ENCODE measurements at regions not wholly inside any gene's neighbourhood (a gene's known extent, or its start where the extent isn't known, plus 50 kb on each side); places are given as distances from the start of the nearest gene placed in this dataset.

GRCh38 chr16:55263271-55264250 lies 60.4 kb upstream of the IRX6 start:
- TF ChIP-seq CTCF (IDR thresholded peaks at IDR 0.05): no peak
- TF ChIP-seq POLR2AphosphoS5 (IDR thresholded peaks at IDR 0.05; ENCODE audit: low read depth, low read length): no peak
- TF ChIP-seq, protein P1, sequence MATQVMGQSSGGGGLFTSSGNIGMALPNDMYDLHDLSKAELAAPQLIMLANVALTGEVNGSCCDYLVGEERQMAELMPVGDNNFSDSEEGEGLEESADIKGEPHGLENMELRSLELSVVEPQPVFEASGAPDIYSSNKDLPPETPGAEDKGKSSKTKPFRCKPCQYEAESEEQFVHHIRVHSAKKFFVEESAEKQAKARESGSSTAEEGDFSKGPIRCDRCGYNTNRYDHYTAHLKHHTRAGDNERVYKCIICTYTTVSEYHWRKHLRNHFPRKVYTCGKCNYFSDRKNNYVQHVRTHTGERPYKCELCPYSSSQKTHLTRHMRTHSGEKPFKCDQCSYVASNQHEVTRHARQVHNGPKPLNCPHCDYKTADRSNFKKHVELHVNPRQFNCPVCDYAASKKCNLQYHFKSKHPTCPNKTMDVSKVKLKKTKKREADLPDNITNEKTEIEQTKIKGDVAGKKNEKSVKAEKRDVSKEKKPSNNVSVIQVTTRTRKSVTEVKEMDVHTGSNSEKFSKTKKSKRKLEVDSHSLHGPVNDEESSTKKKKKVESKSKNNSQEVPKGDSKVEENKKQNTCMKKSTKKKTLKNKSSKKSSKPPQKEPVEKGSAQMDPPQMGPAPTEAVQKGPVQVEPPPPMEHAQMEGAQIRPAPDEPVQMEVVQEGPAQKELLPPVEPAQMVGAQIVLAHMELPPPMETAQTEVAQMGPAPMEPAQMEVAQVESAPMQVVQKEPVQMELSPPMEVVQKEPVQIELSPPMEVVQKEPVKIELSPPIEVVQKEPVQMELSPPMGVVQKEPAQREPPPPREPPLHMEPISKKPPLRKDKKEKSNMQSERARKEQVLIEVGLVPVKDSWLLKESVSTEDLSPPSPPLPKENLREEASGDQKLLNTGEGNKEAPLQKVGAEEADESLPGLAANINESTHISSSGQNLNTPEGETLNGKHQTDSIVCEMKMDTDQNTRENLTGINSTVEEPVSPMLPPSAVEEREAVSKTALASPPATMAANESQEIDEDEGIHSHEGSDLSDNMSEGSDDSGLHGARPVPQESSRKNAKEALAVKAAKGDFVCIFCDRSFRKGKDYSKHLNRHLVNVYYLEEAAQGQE (IDR thresholded peaks at IDR 0.05; ENCODE audit: insufficient read depth in 1 of 2, low read depth in 2 of 2, low read length in 1 of 2): no peak
- no peak for TF ChIP-seq TCF7L2 (IDR thresholded peaks at IDR 0.05; ENCODE audit: low read depth, low read length)

Measured in Panc1 (cell line).